HepG2 (cell line): ENCODE measurements at regions not wholly inside any gene's neighbourhood (a gene's known extent, or its start where the extent isn't known, plus 50 kb on each side); places are given as distances from the start of the nearest gene placed in this dataset.

Experiments
- ATAC-seq: fragments of 200-7000 bp; cut with Tn5 transposase; 3 replicates; pipeline ENCODE4 v1.9.1; 2020; ENCODE audit warnings: mild to moderate bottlenecking, moderate library complexity
- BruUV-seq: library from RNA; stranded (reverse); fragments of 400-500 nt; replicated peaks from 2 replicates; lab custom pipeline; 2021; lab: Mats Ljungman, UMichigan
- CTCF ChIA-PET: fragments of 300-600 bp; formaldehyde crosslinking; extraction: SDS; loops from one replicate; lab custom pipeline; 2021; ENCODE audit warnings: low total read pairs, inconsistent platforms, low intra/inter-chr PET ratio; lab: Yijun Ruan, JAX
- POLR2A ChIA-PET: fragments of 350-600 bp; sonication (Branson Sonifier 250); formaldehyde crosslinking; loops from one replicate; lab custom pipeline; 2020; ENCODE audit warnings: antibody characterized with exemption, inconsistent platforms; lab: Yijun Ruan, JAX
- DNase-seq: peaks from one replicate; pipeline ENCODE4 v3.0.0-alpha.2; 2015; ENCODE audit warnings: low spot score
- FAIRE-seq: peaks from 3 replicates; lab custom pipeline; 2011; peaks lifted over from hg19 to GRCh38; lab: Jason Lieb, UNC
- H2AFZ ChIP-seq: one replicate; pipeline ENCODE4 v1.6.1; 2011; ENCODE audit warnings: low read length, inconsistent platforms
- H3K27ac ChIP-seq: fragments of 300-600 bp; 3 replicates; pipeline ENCODE4 v1.8.0; 2011; ENCODE audit warnings: mixed run types, mild to moderate bottlenecking, mixed read lengths, low read length, inconsistent platforms; ENCODE audit not compliant: insufficient read depth; ENCODE audit errors: extremely low read length
- H3K27me3 ChIP-seq, 2 experiments: fragments of 200-600 bp in 1 of 2; 2 replicates in 1 of 2; 3 replicates in 1 of 2; pipeline versions ENCODE4 v1.6.0 to v1.8.0; 2011; ENCODE audit warnings: low read length in 2 of 2, mild to moderate bottlenecking in 2 of 2, moderate library complexity in 2 of 2, inconsistent platforms in 1 of 2; ENCODE audit not compliant: insufficient read depth in 2 of 2, control insufficient read depth in 1 of 2
- H3K36me3 ChIP-seq, 2 experiments: fragments of 200-600 bp in 1 of 2; replicated peaks in 1 of 2; 2 replicates in 1 of 2; 3 replicates in 1 of 2; pipeline versions ENCODE4 v1.5.1 to v1.8.0; 2011; ENCODE audit warnings: low read length in 2 of 2, inconsistent platforms in 1 of 2; ENCODE audit not compliant: insufficient read depth in 2 of 2, control insufficient read depth in 1 of 2
- H3K4me1 ChIP-seq: 2 replicates; pipeline ENCODE4 v1.5.1; 2012; ENCODE audit warnings: low read length, inconsistent platforms; ENCODE audit not compliant: insufficient read depth
- H3K4me2 ChIP-seq: 2 replicates; pipeline ENCODE4 v1.6.0; 2011; ENCODE audit warnings: low read depth, low read length, inconsistent platforms
- H3K4me3 ChIP-seq, 3 experiments: fragments of 200-600 bp in 1 of 3; sonication (generic), shearing (Covaris generic) in 1 of 3; replicated peaks in 1 of 3; 2 replicates each; pipeline ENCODE4 v1.5.1; 2011 to 2016; ENCODE audit warnings: low read length in 3 of 3, inconsistent platforms in 2 of 3, low read depth in 2 of 3, mild to moderate bottlenecking in 2 of 3, control low read depth in 1 of 3, mixed read lengths in 1 of 3; ENCODE audit not compliant: insufficient read depth in 1 of 3
- H3K79me2 ChIP-seq: one replicate; pipeline ENCODE4 v1.6.1; 2011; ENCODE audit warnings: low read length, inconsistent platforms; ENCODE audit not compliant: insufficient read depth
- H3K9ac ChIP-seq: 2 replicates; pipeline ENCODE4 v1.6.0; 2011; ENCODE audit warnings: mild to moderate bottlenecking, low read depth, low read length, inconsistent platforms; ENCODE audit not compliant: insufficient read depth
- H3K9me3 ChIP-seq: 2 replicates; pipeline ENCODE4 v1.5.1; 2012; ENCODE audit warnings: mild to moderate bottlenecking, low read length
- H4K20me1 ChIP-seq: 2 replicates; pipeline ENCODE4 v1.6.0; 2011; ENCODE audit warnings: inconsistent platforms, mild to moderate bottlenecking, low read length, moderate library complexity; ENCODE audit not compliant: insufficient read depth
- FOXJ3 ChIP-seq: sonication (generic); formaldehyde crosslinking; IDR thresholded peaks from 2 replicates; pipeline ENCODE4 v1.4.0; 2020; ENCODE audit warnings: missing genetic modification reagents, mild to moderate bottlenecking, borderline replicate concordance
- HCFC1 ChIP-seq: fragments of 150-350 bp; IDR thresholded peaks from 2 replicates; pipeline ENCODE4 v1.6.1; 2014; ENCODE audit warnings: low read depth, low read length
- IRF2 ChIP-seq: IDR thresholded peaks from 2 replicates; pipeline ENCODE4 v1.6.1; 2018; ENCODE audit warnings: missing genetic modification reagents, missing compliant biosample characterization
- KDM5B ChIP-seq: sonication (generic); formaldehyde crosslinking; IDR thresholded peaks from 2 replicates; pipeline ENCODE4 v1.4.0; 2020; ENCODE audit warnings: missing genetic modification reagents, mild to moderate bottlenecking, borderline replicate concordance
- KLF11 ChIP-seq: IDR thresholded peaks from 2 replicates; pipeline ENCODE4 v1.6.1; 2016; ENCODE audit warnings: missing compliant biosample characterization
- MAFK ChIP-seq, 2 experiments: IDR thresholded peaks in 1 of 2; conservative IDR thresholded peaks in 1 of 2; 2 replicates each; pipeline ENCODE4 v1.6.1; 2011; ENCODE audit warnings: improper control_type of control experiment in 2 of 2, low read length in 2 of 2
- NFYC ChIP-seq: IDR thresholded peaks from 2 replicates; pipeline ENCODE4 v1.6.1; 2016; ENCODE audit warnings: missing genetic modification reagents, missing compliant biosample characterization
- SRSF1 ChIP-seq: fragments of 200-400 bp; formaldehyde crosslinking; optimal IDR thresholded peaks from 2 replicates; pipeline ENCODE3; 2017; ENCODE audit warnings: mild to moderate bottlenecking, low read depth, low read length, moderate library complexity
- SUZ12 ChIP-seq: fragments of 150-350 bp; IDR thresholded peaks from 2 replicates; pipeline ENCODE4 v1.6.1; 2014; ENCODE audit warnings: low read depth, low read length
- TEAD3 ChIP-seq: optimal IDR thresholded peaks from 2 replicates; pipeline ENCODE3; 2016; ENCODE audit warnings: borderline replicate concordance
- ZNF17 ChIP-seq: sonication (generic); formaldehyde crosslinking; IDR thresholded peaks from 2 replicates; pipeline ENCODE4 v1.5.0; 2020; ENCODE audit warnings: mild to moderate bottlenecking, missing genetic modification reagents
- ZNF207 ChIP-seq: fragments of 450-650 bp; IDR thresholded peaks from 2 replicates; pipeline ENCODE4 v1.6.1; 2016; ENCODE audit warnings: antibody characterized with exemption, borderline replicate concordance
- ZNF232 ChIP-seq: sonication (generic); formaldehyde crosslinking; IDR thresholded peaks from 2 replicates; pipeline ENCODE4 v1.4.0; 2020; ENCODE audit warnings: missing genetic modification reagents, borderline replicate concordance
- ZNF562 ChIP-seq: sonication (generic); formaldehyde crosslinking; IDR thresholded peaks from 2 replicates; pipeline ENCODE4 v1.8.0; 2022; ENCODE audit warnings: missing genetic modification reagents, borderline replicate concordance
- ZNF629 ChIP-seq: sonication (generic); formaldehyde crosslinking; conservative IDR thresholded peaks from 2 replicates; pipeline ENCODE4 v1.5.0; 2020; ENCODE audit warnings: missing genetic modification reagents
- ZNF775 ChIP-seq: sonication (generic); formaldehyde crosslinking; IDR thresholded peaks from 2 replicates; pipeline ENCODE4 v1.4.0; 2020; ENCODE audit warnings: missing genetic modification reagents, mild to moderate bottlenecking, moderate library complexity, borderline replicate concordance
- ZZZ3 ChIP-seq: sonication (generic); formaldehyde crosslinking; IDR thresholded peaks from 2 replicates; pipeline ENCODE4 v1.4.0; 2020; ENCODE audit warnings: missing genetic modification reagents, mild to moderate bottlenecking, borderline replicate concordance
- WGBS: methylation state at CpG from one replicate; pipeline ENCODE4 v1.1.6; 2017; ENCODE audit warnings: low lambda C conversion rate; 5-methylcytosine and 5-hydroxymethylcytosine counted together
- in situ Hi-C: cut with HindIII; loops from 2 replicates; pipeline ENCODE4 v1.10.0; 2017; ENCODE audit warnings: low pct_unique_long_range_greater_than_20kb; ENCODE audit not compliant: extremely low pct_ligation_motif_present
- intact Hi-C: fragments of 100-400 bp; cut with micrococcal nuclease; formaldehyde crosslinking; loops from one replicate; pipeline ENCODE4 v1.10.0; 2022; ENCODE audit not compliant: unreplicated experiment
- TF ChIP-seq, protein P1 (sequence below): fragments of 450-650 bp; IDR thresholded peaks from 2 replicates; pipeline ENCODE4 v1.6.1; 2016
- TF ChIP-seq, protein P2 (sequence below): IDR thresholded peaks from 2 replicates; pipeline ENCODE4 v1.6.1; 2012; ENCODE audit warnings: inconsistent platforms

DNA sequence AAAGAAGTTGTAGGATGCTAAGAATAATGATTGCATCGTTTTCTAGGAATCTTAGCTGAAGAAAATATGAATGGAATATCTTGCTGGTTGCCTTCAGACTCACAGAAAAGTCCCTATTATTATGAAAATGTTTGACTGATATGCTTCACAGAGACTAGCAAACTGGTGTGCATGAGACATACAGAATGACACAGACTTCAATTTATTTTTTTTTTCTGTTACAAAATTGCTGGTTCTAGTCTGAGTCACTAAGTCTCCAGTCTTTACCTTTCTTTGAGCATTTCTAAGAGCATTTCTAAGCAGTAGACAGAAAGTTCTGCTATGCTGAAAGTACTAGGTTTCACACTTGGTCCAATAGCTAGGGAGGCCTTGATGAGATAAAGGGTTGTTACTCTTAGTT is 377.6 kb upstream of the ATP2B1 start:
- no peak for TF ChIP-seq IRF2 (CRISPR knock-in tag)
- TF ChIP-seq, all 625 proteins: peak for 0
- H3K9ac ChIP-seq: no peak overlapping the region
- no peaks in the 10 kb centered on the region for H3K4me1 ChIP-seq
- H3K36me3 ChIP-seq: no peaks in the 10 kb centered on the region
- WGBS: 3% methylated on average over 1 of the region's 1 CpG
- ChIA-PET CTCF (no interaction called here), POLR2A (no interaction called here)
- H3K27ac ChIP-seq: no peak overlapping the region
- no TSS peak for BruUV-seq
- in situ Hi-C loops: no loop called here
- FAIRE-seq (no peak), DNase-seq (no peak), ATAC-seq (no peak)
- H3K4me3 ChIP-seq: no peak overlapping the region
- intact Hi-C loops: no loop called here
- H2AFZ ChIP-seq: no peak overlapping the region
- H3K9me3 ChIP-seq: no peaks in the 10 kb centered on the region
- no peaks in the 10 kb centered on the region for H3K27me3 ChIP-seq
- H3K4me2 ChIP-seq: no peak overlapping the region
- no peaks in the 10 kb centered on the region for H3K79me2 ChIP-seq
- no peaks in the 10 kb centered on the region for H4K20me1 ChIP-seq

DNA sequence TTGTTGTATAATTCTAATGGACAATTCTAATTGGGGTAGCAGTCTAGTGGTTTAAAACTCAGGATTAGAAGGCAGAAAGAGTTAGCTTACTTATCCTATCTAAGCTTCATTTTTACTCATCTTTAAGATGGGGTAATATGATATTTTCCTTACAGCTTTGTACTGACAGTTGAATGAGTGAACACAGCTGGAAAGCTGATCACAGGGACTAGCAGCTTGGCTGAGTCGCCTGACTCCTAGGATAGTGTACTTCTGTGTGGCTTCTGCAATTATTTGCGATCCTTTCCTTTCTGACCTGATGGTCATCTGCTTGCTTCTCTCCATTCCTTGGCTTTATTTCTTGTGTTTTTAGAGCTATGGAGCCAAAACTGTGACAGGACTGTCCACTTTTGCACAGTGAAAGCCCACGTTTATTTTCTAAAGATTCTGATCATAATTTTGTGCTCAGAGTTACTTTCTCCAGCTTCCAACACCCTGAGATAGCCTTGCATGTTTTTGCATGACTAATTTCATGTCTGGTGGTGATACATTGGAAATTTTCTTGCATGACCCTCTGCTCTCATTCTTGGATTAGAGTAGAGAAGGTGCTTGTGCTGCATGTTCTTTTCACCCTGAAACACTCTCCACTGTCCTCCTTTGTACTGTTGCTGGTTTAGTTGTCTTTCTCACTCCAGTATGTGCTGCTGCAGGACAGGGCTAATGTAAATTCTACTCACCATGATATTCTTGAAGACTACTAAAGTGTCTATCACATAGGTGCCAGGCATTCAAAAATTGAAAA is 377.0 kb upstream of the ATP2B1 start:
- ChIA-PET CTCF (no interaction called here), POLR2A (no interaction called here)
- H3K4me3 ChIP-seq: no peak overlapping the region
- ATAC-seq: no peak
- 14% methylated on average over 3 of the region's 3 CpGs for WGBS
- H3K9ac ChIP-seq: no peak overlapping the region
- BruUV-seq: no TSS peak
- DNase-seq: no peak
- in situ Hi-C loops: no loop called here
- H4K20me1 ChIP-seq: no peaks in the 10 kb centered on the region
- no peaks in the 10 kb centered on the region for H3K4me1 ChIP-seq
- intact Hi-C loops: no loop called here
- no peak overlapping the region for H3K27ac ChIP-seq
- FAIRE-seq: no peak
- no peaks in the 10 kb centered on the region for H3K9me3 ChIP-seq
- H2AFZ ChIP-seq: no peak overlapping the region
- H3K79me2 ChIP-seq: no peaks in the 10 kb centered on the region
- H3K4me2 ChIP-seq: no peak overlapping the region
- H3K27me3 ChIP-seq: no peaks in the 10 kb centered on the region
- H3K36me3 ChIP-seq: no peaks in the 10 kb centered on the region
- TF ChIP-seq ZNF562 (CRISPR knock-in tag) (no peak), KLF11 (CRISPR knock-in tag) (no peak), NFYC (no peak), MAFK (conservative IDR thresholded peaks at IDR 0.05 in 1 of 2, IDR thresholded peaks at IDR 0.05 in 1 of 2; ENCODE audit: low read length in 2 of 2) (no peak), ZZZ3 (CRISPR knock-in tag) (no peak), ZNF629 (CRISPR knock-in tag) (no peak), ZNF775 (CRISPR knock-in tag) (no peak), SRSF1 (no peak), HCFC1 (no peak), ZNF17 (CRISPR knock-in tag) (no peak), FOXJ3 (CRISPR knock-in tag) (no peak), KDM5B (CRISPR knock-in tag) (no peak), ZNF232 (CRISPR knock-in tag) (no peak), TEAD3 (no peak), SUZ12 (no peak), ZNF207 (no peak)
- TF ChIP-seq, protein P1, sequence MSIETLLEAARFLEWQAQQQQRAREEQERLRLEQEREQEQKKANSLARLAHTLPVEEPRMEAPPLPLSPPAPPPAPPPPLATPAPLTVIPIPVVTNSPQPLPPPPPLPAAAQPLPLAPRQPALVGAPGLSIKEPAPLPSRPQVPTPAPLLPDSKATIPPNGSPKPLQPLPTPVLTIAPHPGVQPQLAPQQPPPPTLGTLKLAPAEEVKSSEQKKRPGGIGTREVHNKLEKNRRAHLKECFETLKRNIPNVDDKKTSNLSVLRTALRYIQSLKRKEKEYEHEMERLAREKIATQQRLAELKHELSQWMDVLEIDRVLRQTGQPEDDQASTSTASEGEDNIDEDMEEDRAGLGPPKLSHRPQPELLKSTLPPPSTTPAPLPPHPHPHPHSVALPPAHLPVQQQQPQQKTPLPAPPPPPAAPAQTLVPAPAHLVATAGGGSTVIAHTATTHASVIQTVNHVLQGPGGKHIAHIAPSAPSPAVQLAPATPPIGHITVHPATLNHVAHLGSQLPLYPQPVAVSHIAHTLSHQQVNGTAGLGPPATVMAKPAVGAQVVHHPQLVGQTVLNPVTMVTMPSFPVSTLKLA: no peak
- TF ChIP-seq, protein P2, sequence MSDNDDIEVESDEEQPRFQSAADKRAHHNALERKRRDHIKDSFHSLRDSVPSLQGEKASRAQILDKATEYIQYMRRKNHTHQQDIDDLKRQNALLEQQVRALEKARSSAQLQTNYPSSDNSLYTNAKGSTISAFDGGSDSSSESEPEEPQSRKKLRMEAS: no peak
